Esophagus squamous epithelium (tissue), 5 donors: ENCODE measurements at regions not wholly inside any gene's neighbourhood (a gene's known extent, or its start where the extent isn't known, plus 50 kb on each side); places are given as distances from the start of the nearest gene placed in this dataset.

Experiments used
- DNase-seq: peaks from one replicate; lab custom pipeline; 2025; lab: John Stamatoyannopoulos, UW
- H3K27ac ChIP-seq, 4 donors: fragments of 200-600 bp; sonication (generic); one replicate each; pipeline ENCODE4 v1.5.1; 2016 to 2019; ENCODE audit warnings: mild to moderate bottlenecking in 1 of 4
- H3K27me3 ChIP-seq, 4 donors: fragments of 200-600 bp; sonication (generic); 1 replicate in 3 of 4; 2 replicates in 1 of 4; pipeline versions ENCODE4 v1.5.1 to v1.6.0; 2017 to 2021; ENCODE audit warnings: antibody characterized with exemption in 1 of 4
- H3K36me3 ChIP-seq, 3 donors: fragments of 200-600 bp; sonication (generic); one replicate each; pipeline ENCODE4 v1.5.1; 2016 to 2019
- H3K4me1 ChIP-seq, 3 donors: fragments of 200-600 bp; sonication (generic); one replicate each; pipeline ENCODE4 v1.5.1; 2017 to 2019
- H3K4me3 ChIP-seq, 4 donors: fragments of 200-600 bp; sonication (generic); 1 replicate in 3 of 4; 2 replicates in 1 of 4; pipeline ENCODE4 v1.5.1; 2016 to 2019; ENCODE audit warnings: mild to moderate bottlenecking in 2 of 4, moderate library complexity in 1 of 4
- H3K9me3 ChIP-seq, 3 donors: fragments of 200-600 bp; sonication (generic); one replicate each; pipeline ENCODE4 v1.5.1; 2016 to 2019
- POLR2A ChIP-seq, 4 donors: fragments of 450-650 bp; IDR thresholded peaks; one replicate each; pipeline ENCODE4 v1.6.1; 2017; ENCODE audit warnings: antibody characterized with exemption in 4 of 4, mild to moderate bottlenecking in 4 of 4, moderate library complexity in 3 of 4
- WGBS, 2 donors: methylation state at CpG; one replicate each; pipeline ENCODE4 v1.1.5; 2018; 5-methylcytosine and 5-hydroxymethylcytosine counted together
- intact Hi-C: fragments of 100-400 bp; cut with DNase I; formaldehyde crosslinking; loops from one replicate; pipeline ENCODE4 v1.15.0; 2022
- TF ChIP-seq, protein P1 (sequence below), 6 experiments: fragments of 450-650 bp in 4 of 6; fragments of 200-600 bp in 2 of 6; sonication (generic) in 2 of 6; IDR thresholded peaks; one replicate each; pipeline ENCODE4 v1.5.1; 2016 to 2019; ENCODE audit warnings: antibody characterized with exemption in 6 of 6, mild to moderate bottlenecking in 4 of 6, moderate library complexity in 4 of 6
- donor health status: DM: yes; HTN: yes; CAD: no.

DNA sequence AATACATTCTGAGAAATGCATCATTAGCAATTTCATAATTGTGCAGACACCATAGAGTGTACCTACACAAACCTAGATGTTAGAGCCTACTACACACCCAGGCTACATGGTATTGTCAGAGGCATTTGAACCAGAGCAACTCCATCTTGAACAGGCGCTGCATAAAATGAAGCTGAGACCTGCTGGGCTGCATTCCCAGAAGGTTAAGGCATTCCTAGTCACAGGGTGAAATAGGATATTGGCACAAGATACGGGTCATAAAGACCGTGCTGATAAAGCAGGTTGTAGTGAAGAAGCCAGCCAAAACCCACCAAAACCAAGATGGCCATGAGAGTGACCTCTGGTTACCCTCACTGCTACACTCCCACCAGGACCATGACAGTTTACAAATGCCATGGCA, 116.4 kb downstream of the LARP7 start:
- no peaks in the 10 kb centered on the region for H3K27me3 ChIP-seq
- TF ChIP-seq, protein P1, sequence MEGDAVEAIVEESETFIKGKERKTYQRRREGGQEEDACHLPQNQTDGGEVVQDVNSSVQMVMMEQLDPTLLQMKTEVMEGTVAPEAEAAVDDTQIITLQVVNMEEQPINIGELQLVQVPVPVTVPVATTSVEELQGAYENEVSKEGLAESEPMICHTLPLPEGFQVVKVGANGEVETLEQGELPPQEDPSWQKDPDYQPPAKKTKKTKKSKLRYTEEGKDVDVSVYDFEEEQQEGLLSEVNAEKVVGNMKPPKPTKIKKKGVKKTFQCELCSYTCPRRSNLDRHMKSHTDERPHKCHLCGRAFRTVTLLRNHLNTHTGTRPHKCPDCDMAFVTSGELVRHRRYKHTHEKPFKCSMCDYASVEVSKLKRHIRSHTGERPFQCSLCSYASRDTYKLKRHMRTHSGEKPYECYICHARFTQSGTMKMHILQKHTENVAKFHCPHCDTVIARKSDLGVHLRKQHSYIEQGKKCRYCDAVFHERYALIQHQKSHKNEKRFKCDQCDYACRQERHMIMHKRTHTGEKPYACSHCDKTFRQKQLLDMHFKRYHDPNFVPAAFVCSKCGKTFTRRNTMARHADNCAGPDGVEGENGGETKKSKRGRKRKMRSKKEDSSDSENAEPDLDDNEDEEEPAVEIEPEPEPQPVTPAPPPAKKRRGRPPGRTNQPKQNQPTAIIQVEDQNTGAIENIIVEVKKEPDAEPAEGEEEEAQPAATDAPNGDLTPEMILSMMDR (IDR thresholded peaks at IDR 0.05), result no peak
- TF ChIP-seq POLR2A (IDR thresholded peaks at IDR 0.05), result no peak
- no peaks in the 10 kb centered on the region for H3K4me1 ChIP-seq
- intact Hi-C loops, result no loop called here
- H3K36me3 ChIP-seq, result no peaks in the 10 kb centered on the region
- DNase-seq, result no peak
- H3K27ac ChIP-seq, result no peak overlapping the region
- H3K9me3 ChIP-seq, result no peaks in the 10 kb centered on the region
- 60 to 80% methylated on average over 3 of the region's 3 CpGs for WGBS, 2 donors
- H3K4me3 ChIP-seq, result no peak overlapping the region

DNA sequence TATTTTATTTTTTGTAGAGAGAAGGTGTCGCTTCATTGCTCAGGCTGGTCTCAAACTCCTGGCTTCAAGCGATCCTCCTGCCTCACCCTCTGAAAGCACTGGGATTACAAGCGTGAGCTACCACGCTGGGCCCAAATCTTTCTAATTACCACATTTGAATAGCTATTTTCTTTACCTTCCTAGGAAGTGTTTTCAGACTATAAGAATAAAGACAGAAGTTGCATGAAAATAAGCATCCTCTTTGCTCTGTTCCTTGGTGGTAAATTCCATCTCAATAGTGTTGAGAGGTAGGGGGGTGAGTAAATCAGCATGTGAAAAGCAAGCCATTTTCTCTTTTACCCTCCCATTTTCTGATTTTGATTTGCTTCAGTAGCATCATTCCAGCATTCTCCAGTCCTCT, 122.4 kb downstream of the LARP7 start:
- Histone ChIP-seq H3K4me3 (no peak overlapping the region), H3K27me3 (no peaks in the 10 kb centered on the region), H3K9me3 (no peaks in the 10 kb centered on the region), H3K27ac (no peak overlapping the region), H3K4me1 (peaks cover 0 to 7% (median 0%) of the 10 kb centered on the region in 3 donors), H3K36me3 (no peaks in the 10 kb centered on the region)
- DNase-seq, result no peak
- TF ChIP-seq POLR2A (IDR thresholded peaks at IDR 0.05), result no peak
- TF ChIP-seq, protein P1 (IDR thresholded peaks at IDR 0.05), result no peak
- 62 to 81% methylated on average over 4 of the region's 4 CpGs for WGBS, 2 donors
- intact Hi-C loops, result no loop called here

DNA sequence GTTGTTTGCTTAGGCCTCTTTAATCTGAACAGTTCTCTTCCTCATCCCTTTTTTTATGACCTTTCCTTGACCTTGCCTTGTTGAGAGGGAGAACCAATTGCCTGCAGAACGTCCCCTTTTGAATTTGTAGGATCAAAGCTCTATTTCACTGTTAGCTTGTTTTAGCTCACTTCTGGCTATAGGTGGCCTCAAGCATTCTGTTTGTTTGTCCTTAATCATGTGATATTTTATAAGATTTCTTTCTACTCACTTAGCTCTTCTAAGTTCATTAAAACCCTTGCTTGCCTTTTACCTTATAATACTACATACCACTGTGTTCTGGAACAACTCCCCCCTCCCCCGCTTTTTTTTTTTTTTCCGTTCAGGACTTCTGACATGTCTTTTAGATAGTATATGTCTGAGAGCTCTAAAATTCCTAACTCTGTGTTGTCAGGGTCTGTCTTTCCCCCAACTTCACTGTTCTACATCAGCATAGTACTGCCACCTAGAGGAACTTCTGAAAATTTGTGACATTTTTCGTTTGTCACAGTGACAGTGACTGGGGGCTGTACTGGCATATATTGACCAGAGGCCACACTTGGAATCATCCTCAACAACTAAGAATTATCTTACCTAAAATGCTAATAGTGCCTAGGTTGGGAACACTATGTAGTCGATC, 128.5 kb downstream of the LARP7 start:
- no peak for TF ChIP-seq POLR2A (IDR thresholded peaks at IDR 0.05)
- TF ChIP-seq, protein P1 (IDR thresholded peaks at IDR 0.05), result peak in 2 of 6 experiments; percentile 14 to 33
- H3K27ac ChIP-seq, result no peak overlapping the region
- intact Hi-C loops, result loop anchor here (10.0 kb wide), 1 partner anchor 131 kb away; the partner anchor contains the start of genes LARP7 and ZGRF1
- no peak for DNase-seq
- H3K9me3 ChIP-seq, result no peaks in the 10 kb centered on the region
- no peak overlapping the region for H3K4me3 ChIP-seq
- H3K4me1 ChIP-seq, result peaks cover 0 to 7% (median 0%) of the 10 kb centered on the region in 3 donors
- H3K27me3 ChIP-seq, result no peaks in the 10 kb centered on the region
- WGBS, 2 donors, result 20 to 26% methylated on average over 5 of the region's 5 CpGs
- no peaks in the 10 kb centered on the region for H3K36me3 ChIP-seq

DNA sequence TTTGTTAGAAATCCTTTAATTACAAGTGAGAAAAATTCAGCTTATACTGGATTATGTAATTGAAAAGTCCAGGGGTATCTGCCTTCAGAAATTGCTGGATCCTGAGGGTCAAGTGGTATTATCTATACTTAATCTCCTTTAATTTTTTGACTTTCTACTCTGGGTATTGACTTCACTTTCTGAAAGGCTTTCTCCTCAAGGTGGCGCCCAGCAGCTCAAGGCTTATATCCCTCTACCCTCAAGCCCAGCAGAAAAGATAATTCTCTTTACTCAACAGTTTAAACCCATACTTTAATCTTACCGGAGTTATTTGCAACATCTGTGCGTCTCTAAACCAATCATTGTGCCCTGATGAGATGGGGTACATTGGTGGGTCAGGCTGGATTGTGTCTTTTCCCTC, 129.5 kb downstream of the LARP7 start:
- no peak for TF ChIP-seq POLR2A (IDR thresholded peaks at IDR 0.05)
- TF ChIP-seq, protein P1 (IDR thresholded peaks at IDR 0.05), result peak in 1 of 6 experiments; percentile 21
- intact Hi-C loops, result loop anchor here (10.0 kb wide), 1 partner anchor 132 kb away; the partner anchor contains the start of genes LARP7 and ZGRF1
- H3K4me3 ChIP-seq, result no peak overlapping the region
- DNase-seq, result no peak
- H3K27ac ChIP-seq, result no peak overlapping the region
- no peaks in the 10 kb centered on the region for H3K36me3 ChIP-seq
- H3K27me3 ChIP-seq, result no peaks in the 10 kb centered on the region
- peaks cover 0 to 7% (median 0%) of the 10 kb centered on the region in 3 donors for H3K4me1 ChIP-seq
- 44 to 54% methylated on average over 3 of the region's 3 CpGs for WGBS, 2 donors
- H3K9me3 ChIP-seq, result no peaks in the 10 kb centered on the region

DNA sequence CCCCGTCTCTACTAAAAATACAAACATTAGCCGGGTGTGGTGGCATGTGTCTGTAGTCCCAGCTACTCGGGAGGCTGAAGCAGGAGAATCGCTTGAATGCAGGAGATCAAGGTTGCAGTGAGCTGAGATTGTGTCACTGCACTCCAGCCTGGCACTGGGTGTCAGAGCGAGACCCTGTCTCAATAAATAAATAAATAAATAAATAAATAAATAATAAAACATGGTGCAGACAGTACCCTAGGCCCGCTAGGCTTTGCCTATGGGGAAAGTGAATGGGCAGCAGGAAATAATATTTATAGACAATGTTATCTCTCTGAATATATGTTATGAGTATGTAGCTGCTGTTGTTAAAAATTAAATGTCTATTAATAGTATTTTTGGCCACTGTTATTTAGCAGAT, 130.4 kb downstream of the LARP7 start:
- WGBS, 2 donors, result 71 to 81% methylated on average over 6 of the region's 6 CpGs
- H3K27ac ChIP-seq, result no peak overlapping the region
- intact Hi-C loops, result loop anchor here (10.0 kb wide), 1 partner anchor 133 kb away; the partner anchor contains the start of genes LARP7 and ZGRF1
- H3K9me3 ChIP-seq, result no peaks in the 10 kb centered on the region
- TF ChIP-seq, protein P1 (IDR thresholded peaks at IDR 0.05), result no peak
- no peaks in the 10 kb centered on the region for H3K27me3 ChIP-seq
- peaks cover 0 to 6% (median 0%) of the 10 kb centered on the region in 3 donors for H3K4me1 ChIP-seq
- H3K4me3 ChIP-seq, result no peak overlapping the region
- H3K36me3 ChIP-seq, result no peaks in the 10 kb centered on the region
- DNase-seq, result no peak
